SH-SY5Y (cell line): ENCODE measurements at regions not wholly inside any gene's neighbourhood (a gene's known extent, or its start where the extent isn't known, plus 50 kb on each side); places are given as distances from the start of the nearest gene placed in this dataset.

ENCODE experiments used
- GATA2 ChIP-seq: IDR thresholded peaks from 2 replicates; pipeline ENCODE4 v1.6.1; 2011; ENCODE audit warnings: mild to moderate bottlenecking, low read depth, low read length
- GATA3 ChIP-seq: IDR thresholded peaks from 2 replicates; pipeline ENCODE4 v1.6.1; 2011; ENCODE audit warnings: low read depth, mild to moderate bottlenecking, low read length, moderate library complexity

DNA sequence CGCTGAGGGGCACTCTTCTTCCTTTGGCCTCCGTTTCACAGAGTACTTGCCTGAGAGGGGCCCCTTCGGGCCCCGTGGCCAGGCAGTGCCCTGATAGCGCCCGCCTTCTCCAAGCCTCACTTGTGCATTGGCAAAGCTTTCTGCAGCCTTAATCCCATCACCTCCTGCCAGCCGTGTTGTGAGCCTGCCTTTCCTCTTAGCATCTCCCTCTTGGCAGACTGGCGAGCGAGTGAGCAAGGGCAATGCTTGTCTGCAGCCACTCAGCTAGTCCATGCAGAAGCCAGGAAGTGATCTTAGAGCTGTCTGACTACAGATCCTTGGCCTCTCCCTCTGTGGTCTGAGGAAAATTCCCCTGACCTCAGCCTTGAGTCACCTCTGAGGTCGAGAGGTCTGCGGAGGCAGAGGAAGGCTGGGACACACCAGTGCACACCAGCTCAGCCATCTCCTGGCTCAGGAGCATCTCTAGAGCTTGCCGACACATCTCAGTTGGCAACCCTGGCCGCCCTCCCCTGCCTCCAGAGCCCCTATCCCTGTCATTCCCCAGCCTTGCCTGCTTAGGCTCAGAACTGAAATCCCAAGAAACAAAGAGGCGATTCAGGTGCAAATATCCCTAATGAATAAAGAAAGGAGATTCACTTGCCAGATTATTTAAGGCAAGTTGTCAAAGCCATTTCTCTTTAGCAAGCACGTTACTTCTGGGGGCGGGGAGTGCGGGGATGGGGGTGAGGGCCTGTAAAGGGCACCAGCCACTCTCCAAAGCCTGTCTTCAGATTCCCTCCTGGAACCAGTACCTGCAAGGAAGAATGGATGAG lies 143.5 kb upstream of the MAMLD1 start:
- no peak for TF ChIP-seq GATA2
- no peak for TF ChIP-seq GATA3
